HG03378 (cell line): ENCODE measurements at regions not wholly inside any gene's neighbourhood (a gene's known extent, or its start where the extent isn't known, plus 50 kb on each side); places are given as distances from the start of the nearest gene placed in this dataset.

Experiments used
- ATAC-seq: cut with Tn5 transposase; IDR thresholded peaks from one replicate; pipeline ENCODE4 v1.9.1; 2021; ENCODE audit warnings: mild to moderate bottlenecking, moderate library complexity; ENCODE audit not compliant: unreplicated experiment

DNA sequence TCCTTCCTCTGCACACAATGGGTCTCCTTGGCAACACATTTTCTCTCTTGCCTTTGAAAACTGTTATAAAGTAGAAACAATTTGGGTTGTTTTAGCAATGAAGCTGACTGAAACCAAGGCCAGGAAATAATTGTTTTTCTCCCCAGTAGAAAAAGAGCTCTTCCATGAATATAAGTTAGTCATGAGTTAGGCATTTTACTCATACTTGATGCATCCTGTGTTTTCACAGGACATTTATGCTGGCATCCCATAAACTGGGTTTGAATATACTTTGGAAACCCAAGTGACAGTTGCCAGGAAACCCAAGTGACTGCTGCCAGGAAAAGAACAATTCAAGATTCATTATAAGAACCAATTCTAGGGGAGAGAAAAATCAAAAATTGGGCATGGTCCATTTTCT, 128.6 kb upstream of the NPY2R start:
- ATAC-seq = no peak

DNA sequence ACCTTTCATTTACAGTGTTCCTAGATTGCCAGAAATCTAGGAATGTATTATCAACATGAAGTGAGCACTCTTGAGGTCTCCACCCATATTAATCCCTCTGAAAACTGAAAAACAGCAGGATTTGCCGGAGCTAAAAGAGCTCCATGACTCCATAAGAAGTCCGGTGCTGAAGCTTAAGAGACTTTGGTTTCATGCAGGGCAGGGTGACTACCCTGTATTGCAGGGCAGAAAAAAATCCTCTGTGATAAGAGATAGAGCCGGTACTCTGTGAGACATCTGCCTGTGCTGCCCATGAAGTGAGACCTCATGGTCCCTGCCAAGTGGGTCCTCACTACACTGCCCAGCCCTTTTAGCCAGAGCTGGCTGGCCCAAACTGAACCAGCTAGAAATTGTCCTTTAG, 127.2 kb upstream of the NPY2R start:
- ATAC-seq = no peak

DNA sequence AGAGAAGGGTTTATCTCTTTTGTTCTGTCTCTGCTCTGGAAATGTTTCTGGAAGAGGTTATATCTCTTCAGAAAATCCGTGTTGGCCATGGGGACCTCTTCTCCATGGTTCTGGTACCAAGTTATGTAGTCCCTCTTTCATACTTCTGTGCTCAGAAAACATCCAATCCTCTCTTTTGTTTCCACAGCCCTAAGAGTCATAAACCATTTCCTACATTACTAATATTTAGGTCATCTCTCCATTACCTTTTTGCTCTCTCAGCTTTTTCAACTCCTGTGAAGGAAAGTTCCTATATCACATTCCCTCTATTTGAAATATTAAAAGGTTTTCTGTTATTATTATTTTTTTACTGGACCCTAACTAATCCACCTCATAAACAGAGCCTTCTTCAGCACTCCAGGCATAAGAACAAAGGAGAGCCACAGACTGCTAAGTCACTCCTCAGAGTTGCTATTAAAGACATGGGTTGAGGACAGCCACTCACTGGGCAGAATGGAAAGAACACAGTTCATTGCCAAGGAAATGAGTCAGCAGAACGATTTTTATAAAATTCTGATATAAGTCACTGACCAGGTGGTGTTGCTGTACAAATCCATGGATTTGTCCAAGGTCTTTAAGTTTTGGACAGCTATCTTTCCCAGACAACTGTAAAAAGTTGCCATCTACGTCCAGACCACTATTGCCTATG, 122.4 kb upstream of the NPY2R start:
- ATAC-seq = no peak

DNA sequence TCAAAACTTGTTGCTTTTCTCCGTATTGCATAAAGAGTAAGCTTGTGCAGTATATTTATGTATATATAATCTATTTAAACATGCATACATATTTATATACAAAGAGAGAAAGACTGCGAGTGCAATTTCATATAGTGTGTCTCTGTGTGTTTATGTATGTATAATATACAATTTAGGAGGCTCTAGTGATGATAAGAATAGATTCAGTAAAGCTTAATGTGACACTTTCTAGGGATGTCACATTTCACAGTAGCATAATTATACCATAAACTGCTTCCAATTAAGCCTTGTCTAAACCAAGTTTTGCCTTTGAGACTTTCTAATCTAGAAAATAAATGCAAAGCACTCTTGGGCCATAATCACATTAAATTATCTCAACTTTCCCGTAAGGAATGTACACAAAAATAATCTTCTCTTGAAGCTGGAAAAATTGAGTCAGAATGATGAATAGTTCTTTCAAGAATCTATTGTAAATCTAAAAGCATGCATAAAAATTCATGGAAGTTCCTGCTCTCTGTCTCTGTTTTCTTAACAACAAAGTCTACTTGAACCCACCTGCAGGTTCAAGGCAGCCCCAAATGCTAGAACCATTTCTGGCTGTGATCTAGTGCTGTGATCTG, 114.1 kb upstream of the NPY2R start:
- ATAC-seq = no peak

DNA sequence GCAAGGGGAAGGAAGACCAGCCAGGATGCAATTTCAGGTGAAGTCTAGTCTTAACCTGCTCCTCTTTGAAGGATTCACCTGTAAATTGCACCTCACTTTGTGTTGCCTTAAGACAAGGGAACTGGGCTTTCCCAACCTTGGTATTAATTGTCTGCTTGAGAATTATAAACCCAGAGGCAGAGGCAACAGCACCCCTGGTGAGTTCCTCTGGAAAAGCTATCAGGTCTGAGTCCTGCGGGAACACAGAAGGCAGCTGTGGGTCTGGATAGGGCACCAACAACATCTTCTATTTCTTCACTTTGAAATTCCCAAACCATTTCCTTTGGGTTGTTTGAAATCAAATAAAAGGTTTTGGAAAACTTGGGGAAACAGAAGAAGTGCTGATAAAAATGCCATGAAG, 109.2 kb upstream of the NPY2R start:
- no peak for ATAC-seq

DNA sequence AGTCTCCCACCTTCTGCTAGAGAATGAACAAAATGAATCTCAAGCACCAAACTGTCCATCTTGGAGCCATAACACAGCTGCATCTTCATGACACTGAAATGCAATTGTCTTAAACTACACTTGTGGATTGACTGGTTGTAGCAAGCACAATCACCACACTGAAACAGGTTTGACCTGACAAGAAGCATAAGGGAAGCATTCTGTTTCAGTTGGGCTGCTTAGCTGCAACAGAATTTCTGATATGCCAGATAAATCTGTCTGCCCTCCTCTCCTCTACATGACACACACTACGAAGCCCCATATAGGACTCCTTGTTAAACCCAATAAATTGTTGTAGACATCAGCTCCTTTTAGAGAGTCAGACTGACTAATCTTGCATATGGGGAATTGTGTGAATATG, 101.8 kb upstream of the NPY2R start:
- ATAC-seq = no peak

DNA sequence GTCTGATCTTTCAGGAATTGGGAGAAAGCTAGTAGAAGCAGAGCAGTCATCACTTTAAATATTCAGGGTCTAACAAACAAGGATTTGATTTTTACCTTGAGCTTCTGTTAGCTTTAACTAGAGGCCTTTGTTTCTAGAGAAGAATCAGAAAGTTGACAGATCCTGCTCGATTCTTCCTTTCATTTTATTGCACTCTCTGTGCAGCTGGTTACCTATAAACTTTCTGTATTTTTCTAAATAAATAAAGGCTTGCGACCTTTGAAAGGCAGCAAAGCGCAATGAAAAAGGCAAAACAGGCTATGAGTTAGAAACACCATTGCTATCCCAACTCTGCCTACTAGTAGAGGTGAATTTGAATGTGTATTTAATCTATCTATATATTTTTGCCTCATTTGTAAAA, 101.4 kb upstream of the NPY2R start:
- ATAC-seq = no peak

DNA sequence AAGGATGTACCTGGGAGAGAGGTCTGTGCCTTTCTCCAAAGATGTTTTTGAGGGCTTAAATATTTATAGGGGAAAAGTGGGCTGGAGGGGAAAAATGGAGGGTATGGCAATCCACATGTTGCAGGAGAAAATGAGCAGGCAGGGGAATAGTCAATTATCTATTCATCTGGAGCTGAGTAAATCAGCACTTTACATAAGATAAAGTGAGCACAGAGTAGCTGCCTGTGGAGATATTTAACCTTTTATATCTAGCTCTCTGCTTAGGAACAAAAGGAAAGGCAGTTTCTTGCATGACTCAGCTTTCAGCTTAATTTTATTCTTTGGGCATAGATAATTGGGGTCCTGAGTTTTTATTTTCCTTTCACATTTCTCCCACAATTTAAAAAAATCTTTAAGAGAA, 93.6 kb upstream of the NPY2R start:
- no peak for ATAC-seq

DNA sequence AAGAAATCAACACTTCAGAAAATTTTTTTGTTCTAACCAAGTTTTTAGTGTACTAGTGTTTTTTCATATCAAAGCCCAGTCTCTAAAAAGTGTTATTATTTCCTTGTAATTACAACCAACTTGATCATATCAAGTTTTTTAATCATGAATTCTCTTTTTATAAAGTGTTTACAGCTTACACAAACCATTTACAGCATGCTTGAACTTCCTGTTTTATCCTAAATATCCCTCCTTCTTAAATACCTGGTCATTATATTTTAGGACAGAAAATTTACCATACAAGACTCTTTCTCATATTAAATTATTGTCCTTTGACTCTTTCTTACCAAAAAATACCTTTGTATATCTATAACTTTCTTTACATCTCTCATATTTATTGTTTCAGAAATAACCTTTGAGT, 89.4 kb upstream of the NPY2R start:
- ATAC-seq = no peak

DNA sequence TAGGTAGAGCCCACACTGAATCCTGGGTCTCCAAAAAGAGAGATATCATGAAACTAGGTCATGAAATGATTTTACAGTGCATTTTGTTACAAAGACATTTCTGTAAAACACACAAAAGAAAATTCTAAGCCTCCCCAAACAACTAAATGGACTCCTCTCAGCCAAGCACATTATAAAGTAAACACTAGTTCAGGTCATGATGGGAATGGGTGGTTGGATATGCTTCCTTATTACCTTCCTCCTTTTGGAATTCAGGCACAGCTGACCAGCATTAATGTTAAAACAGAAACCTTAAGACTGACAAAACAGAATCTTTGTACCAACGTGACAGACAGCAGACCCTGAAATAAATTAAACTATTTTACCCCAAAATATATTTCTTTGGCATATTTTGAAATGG, 87.9 kb upstream of the NPY2R start:
- ATAC-seq = no peak

DNA sequence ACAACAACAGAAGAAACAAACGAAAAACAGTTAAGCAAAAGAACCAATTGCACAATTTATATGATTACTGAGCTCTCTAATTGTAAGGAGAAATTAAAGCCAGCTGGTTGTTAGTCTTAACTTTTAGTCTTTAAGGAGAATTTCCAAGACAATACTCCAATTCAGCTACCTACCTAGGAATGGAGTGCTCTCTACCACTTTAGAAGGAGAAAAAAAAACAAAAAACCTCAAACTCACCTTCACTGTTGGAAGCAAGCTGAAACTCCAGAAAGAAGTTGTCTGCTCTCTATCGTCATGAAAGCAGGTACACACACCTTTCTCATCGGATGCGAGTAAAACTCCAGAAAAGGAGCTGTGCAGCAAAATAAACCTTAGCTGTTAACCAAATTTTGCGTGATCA, 86.1 kb upstream of the NPY2R start:
- ATAC-seq = no peak

DNA sequence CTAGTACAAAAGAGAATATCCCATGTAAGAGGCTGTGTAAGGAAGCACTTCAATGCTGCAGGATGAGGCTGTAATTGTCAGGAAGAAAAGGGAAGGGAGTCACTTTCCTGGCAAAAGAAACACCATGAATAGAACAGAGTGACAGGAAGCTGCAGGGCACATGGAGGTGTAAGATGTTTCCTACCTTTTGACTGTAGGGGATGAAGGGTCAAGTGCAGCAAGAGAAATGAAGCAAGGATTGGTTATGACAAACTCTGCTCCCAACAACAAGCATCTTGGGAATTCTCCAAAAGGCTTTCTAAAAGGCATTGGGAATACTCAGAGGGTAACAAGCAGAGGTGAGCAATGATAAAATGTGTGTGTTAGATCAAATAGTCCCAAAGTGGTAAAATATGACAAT, 74.3 kb upstream of the NPY2R start:
- no peak for ATAC-seq

DNA sequence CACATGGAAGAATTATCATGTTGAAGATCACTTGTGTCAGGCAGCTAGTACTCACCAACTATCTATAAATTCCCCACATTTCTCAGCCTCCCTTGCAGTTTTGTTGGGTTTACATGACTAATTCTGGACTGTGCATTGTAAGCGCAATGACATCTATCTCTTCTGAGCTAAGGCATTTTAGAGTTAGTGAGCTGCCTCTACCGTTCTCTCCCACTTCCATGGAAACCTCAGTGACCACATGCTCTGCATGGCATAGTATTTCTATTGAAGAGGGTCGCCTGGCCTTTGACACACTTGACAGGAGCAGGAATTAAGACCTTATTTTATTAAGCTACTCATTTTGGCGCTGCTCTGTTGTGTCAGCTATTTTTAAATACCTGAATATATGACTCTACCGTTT, 67.5 kb upstream of the NPY2R start:
- no peak for ATAC-seq

DNA sequence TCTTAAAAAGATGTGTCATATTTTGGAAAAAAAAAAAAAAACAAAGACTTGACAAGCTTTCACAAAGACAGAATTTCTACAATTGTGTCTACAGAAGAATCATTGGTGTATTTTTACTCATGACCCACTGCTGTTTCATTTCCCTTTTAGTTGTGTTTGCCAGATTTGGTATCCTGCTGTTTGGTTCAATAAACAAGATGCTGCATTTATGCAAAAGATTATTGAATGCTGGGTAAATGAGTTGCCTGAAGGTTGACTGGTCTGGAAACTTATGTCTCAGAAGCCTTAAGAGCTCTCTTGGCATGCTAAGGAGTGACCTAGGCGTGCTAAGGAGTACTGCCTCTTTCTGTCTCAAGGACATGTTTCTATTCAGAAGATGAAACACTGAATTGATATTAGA, 64.9 kb upstream of the NPY2R start:
- ATAC-seq = no peak
